DMS153 treated with DMSO at 0.1 percent for 48 hours (cell line): ENCODE measurements at regions not wholly inside any gene's neighbourhood (a gene's known extent, or its start where the extent isn't known, plus 50 kb on each side); places are given as distances from the start of the nearest gene placed in this dataset.
"Not testable (repeated sequence)": the region's sequence is repeated elsewhere in the genome, so short reads cannot be mapped to it uniquely, and the experiment has no call there.

Experiments
- DNase-seq: peaks from one replicate; lab custom pipeline; 2025; ENCODE audit not compliant: unreplicated experiment; lab: John Stamatoyannopoulos, UW

- DNase-seq, result no peak
Measured at GRCh38 chr4:26204911-26205370, 115.9 kb upstream of the RBPJ start.

GRCh38 chr4:26206339-26206738 lies 114.5 kb upstream of the RBPJ start:
- no peak for DNase-seq

GRCh38 chr4:26206999-26207398 lies 113.8 kb upstream of the RBPJ start:
- DNase-seq, result peak; percentile 28

- no peak for DNase-seq
Measured at GRCh38 chr4:26207631-26208030, 113.2 kb upstream of the RBPJ start.

GRCh38 chr4:26208237-26208994 lies 112.4 kb upstream of the RBPJ start:
- DNase-seq, result no peak

GRCh38 chr4:26209378-26209777 lies 111.4 kb upstream of the RBPJ start:
- DNase-seq, result not testable (repeated sequence)

- DNase-seq, result no peak
Measured at GRCh38 chr4:26212528-26212927, 108.3 kb upstream of the RBPJ start.

- DNase-seq, result no peak
Measured at GRCh38 chr4:26213317-26213716, 107.5 kb upstream of the RBPJ start.

- DNase-seq, result no peak
Measured at GRCh38 chr4:26214994-26215393, 105.8 kb upstream of the RBPJ start.

- DNase-seq, result no peak
Measured at GRCh38 chr4:26215725-26216124, 105.1 kb upstream of the RBPJ start.

- DNase-seq, result no peak
Measured at GRCh38 chr4:26217481-26217880, 103.3 kb upstream of the RBPJ start.

GRCh38 chr4:26217961-26218676 lies 102.7 kb upstream of the RBPJ start:
- no peak for DNase-seq

GRCh38 chr4:26218677-26219605 lies 101.9 kb upstream of the RBPJ start:
- no peak for DNase-seq

- DNase-seq, result no peak
Measured at GRCh38 chr4:26220696-26221095, 100.1 kb upstream of the RBPJ start.

GRCh38 chr4:26223155-26223554 lies 97.7 kb upstream of the RBPJ start:
- DNase-seq, result no peak

- DNase-seq, result no peak
Measured at GRCh38 chr4:26226629-26227376, 94.0 kb upstream of the RBPJ start.

GRCh38 chr4:26227601-26228229 lies 93.1 kb upstream of the RBPJ start:
- no peak for DNase-seq

- DNase-seq, result no peak
Measured at GRCh38 chr4:26228883-26229282, 91.9 kb upstream of the RBPJ start.

GRCh38 chr4:26229974-26230373 lies 90.8 kb upstream of the RBPJ start:
- no peak for DNase-seq

GRCh38 chr4:26233350-26233749 lies 87.5 kb upstream of the RBPJ start:
- DNase-seq, result no peak
